GM18909 (cell line): ENCODE measurements at regions not wholly inside any gene's neighbourhood (a gene's known extent, or its start where the extent isn't known, plus 50 kb on each side); places are given as distances from the start of the nearest gene placed in this dataset.
"Not testable (repeated sequence)": the region's sequence is repeated elsewhere in the genome, so short reads cannot be mapped to it uniquely, and the experiment has no call there.

Source experiments
- ATAC-seq: cut with Tn5 transposase; IDR thresholded peaks from one replicate; pipeline ENCODE4 v1.9.1; 2021; ENCODE audit warnings: mild to moderate bottlenecking; ENCODE audit not compliant: unreplicated experiment, poor library complexity

GRCh38 chr14:53252141-53252540, 99.0 kb upstream of the DDHD1 start:
- no peak for ATAC-seq

GRCh38 chr14:53249059-53249458, 95.9 kb upstream of the DDHD1 start:
- ATAC-seq, result no peak

GRCh38 chr14:53247596-53248370, 94.7 kb upstream of the DDHD1 start:
- ATAC-seq, result no peak

GRCh38 chr14:53242898-53243297, 89.8 kb upstream of the DDHD1 start:
- not testable (repeated sequence) for ATAC-seq

GRCh38 chr14:53237488-53237887, 84.4 kb upstream of the DDHD1 start:
- no peak for ATAC-seq

- ATAC-seq, result no peak
Measured at GRCh38 chr14:53236708-53237107, 83.6 kb upstream of the DDHD1 start.

GRCh38 chr14:53231171-53231570, 78.0 kb upstream of the DDHD1 start:
- no peak for ATAC-seq

- ATAC-seq, result no peak
Measured at GRCh38 chr14:53228966-53229365, 75.8 kb upstream of the DDHD1 start.

GRCh38 chr14:53227154-53227718, 74.1 kb upstream of the DDHD1 start:
- no peak for ATAC-seq

GRCh38 chr14:53226553-53226952, 73.4 kb upstream of the DDHD1 start:
- no peak for ATAC-seq

GRCh38 chr14:53220914-53221313, 67.8 kb upstream of the DDHD1 start:
- no peak for ATAC-seq

- ATAC-seq, result no peak
Measured at GRCh38 chr14:53218161-53218560, 65.0 kb upstream of the DDHD1 start.

GRCh38 chr14:53217316-53217994, 64.3 kb upstream of the DDHD1 start:
- peak; percentile 99 for ATAC-seq

GRCh38 chr14:53216955-53217315, 63.8 kb upstream of the DDHD1 start:
- not testable (repeated sequence) for ATAC-seq

GRCh38 chr14:53216478-53216877, 63.4 kb upstream of the DDHD1 start:
- ATAC-seq, result not testable (repeated sequence)

- ATAC-seq, result no peak
Measured at GRCh38 chr14:53215101-53215500, 62.0 kb upstream of the DDHD1 start.

- no peak for ATAC-seq
Measured at GRCh38 chr14:53214384-53214783, 61.3 kb upstream of the DDHD1 start.

GRCh38 chr14:53213761-53214160, 60.6 kb upstream of the DDHD1 start:
- ATAC-seq, result no peak

GRCh38 chr14:53209370-53209769, 56.2 kb upstream of the DDHD1 start:
- ATAC-seq, result no peak
